WTC11 (cell line): ENCODE measurements at regions not wholly inside any gene's neighbourhood (a gene's known extent, or its start where the extent isn't known, plus 50 kb on each side); places are given as distances from the start of the nearest gene placed in this dataset.

ENCODE experiments used
- CTCF ChIP-seq: fragments of 200-600 bp; IDR thresholded peaks from 2 replicates; pipeline ENCODE4 v1.8.0; 2022; ENCODE audit warnings: antibody characterized with exemption
- MAX ChIP-seq: sonication (generic); formaldehyde crosslinking; IDR thresholded peaks from 2 replicates; pipeline ENCODE4 v1.8.0; 2022; ENCODE audit warnings: mild to moderate bottlenecking, missing genetic modification reagents
- MXD4 ChIP-seq: fragments of 250-450 bp; sonication (Bioruptor Pico); IDR thresholded peaks from 2 replicates; pipeline ENCODE4 v1.8.0; 2021; ENCODE audit warnings: mild to moderate bottlenecking, moderate library complexity, borderline replicate concordance
- NFE2L1 ChIP-seq: sonication (generic); formaldehyde crosslinking; IDR thresholded peaks from 2 replicates; pipeline ENCODE4 v1.8.1; 2023; ENCODE audit warnings: missing genetic modification reagents
- USF1 ChIP-seq: sonication (generic); formaldehyde crosslinking; IDR thresholded peaks from 2 replicates; pipeline ENCODE4 v1.8.0; 2022; ENCODE audit warnings: mild to moderate bottlenecking, missing genetic modification reagents
- ZBTB43 ChIP-seq: sonication (generic); formaldehyde crosslinking; IDR thresholded peaks from 2 replicates; pipeline ENCODE4 v1.8.1; 2023; ENCODE audit warnings: mild to moderate bottlenecking, missing genetic modification reagents
- ZNF263 ChIP-seq: sonication (generic); formaldehyde crosslinking; IDR thresholded peaks from 2 replicates; pipeline ENCODE4 v1.8.1; 2022; ENCODE audit warnings: low read depth, mild to moderate bottlenecking, moderate library complexity, missing genetic modification reagents

- TF ChIP-seq CTCF (no peak), ZBTB43 (no peak), MAX (no peak), NFE2L1 (CRISPR knock-in tag) (no peak), ZNF263 (CRISPR knock-in tag) (no peak), MXD4 (CRISPR knock-in tag) (no peak), USF1 (no peak)
Observed at GRCh38 chr4:100087743-100088142, 102.5 kb downstream of the DDIT4L start.
